Mesodermal cell (in vitro differentiated cells): ENCODE measurements at regions not wholly inside any gene's neighbourhood (a gene's known extent, or its start where the extent isn't known, plus 50 kb on each side); places are given as distances from the start of the nearest gene placed in this dataset.

Experiments
- H3K27ac ChIP-seq: 2 replicates; pipeline ENCODE4 v1.7.0; 2013; ENCODE audit warnings: mild to moderate bottlenecking, low read depth, low read length, moderate library complexity; ENCODE audit not compliant: severe bottlenecking
- H3K36me3 ChIP-seq: 2 replicates; pipeline ENCODE4 v1.7.1; 2013; ENCODE audit warnings: mild to moderate bottlenecking, low read length, moderate library complexity; ENCODE audit not compliant: control insufficient read depth, insufficient read depth
- H3K4me1 ChIP-seq: one replicate; pipeline ENCODE4 v1.7.1; 2013; ENCODE audit warnings: mild to moderate bottlenecking, low read length; ENCODE audit not compliant: insufficient read depth, control insufficient read depth, poor library complexity, severe bottlenecking
- H3K4me3 ChIP-seq: 2 replicates; pipeline ENCODE4 v1.7.0; 2013; ENCODE audit warnings: low read length, control low read depth, mild to moderate bottlenecking; ENCODE audit not compliant: insufficient read depth, poor library complexity, severe bottlenecking; ENCODE audit errors: extremely low read depth
- H3K9me3 ChIP-seq: 2 replicates; pipeline ENCODE4 v1.7.1; 2013; ENCODE audit warnings: mild to moderate bottlenecking, low read length, moderate library complexity; ENCODE audit not compliant: control insufficient read depth
- WGBS, 2 experiments: methylation state at CpG; one replicate each; pipeline ENCODE4 v1.1.5; 2013; ENCODE audit warnings: missing lambda C conversion rate in 2 of 2; ENCODE audit not compliant: insufficient coverage in 2 of 2; 5-methylcytosine and 5-hydroxymethylcytosine counted together

- 100% methylated on average over 1 of the region's 3 CpGs; no CpG with 5 or more reads in 1 of the 2 experiments for WGBS, 2 experiments
- Histone ChIP-seq H3K27ac (no peak overlapping the region), H3K36me3 (no peaks in the 10 kb centered on the region), H3K4me3 (no peak overlapping the region), H3K9me3 (no peaks in the 10 kb centered on the region), H3K4me1 (no peaks in the 10 kb centered on the region)
Observed at GRCh38 chr22:22346401-22347107, 102.0 kb downstream of the VPREB1 start.

GRCh38 chr22:22348127-22348814 is 103.7 kb downstream of the VPREB1 start:
- no peak overlapping the region for H3K27ac ChIP-seq
- 43 to 50% methylated on average over 5 of the region's 5 CpGs for WGBS, 2 experiments

GRCh38 chr22:22348815-22349454 is 104.3 kb downstream of the VPREB1 start:
- Histone ChIP-seq H3K9me3 (no peaks in the 10 kb centered on the region), H3K4me3 (no peak overlapping the region), H3K27ac (no peak overlapping the region), H3K36me3 (no peaks in the 10 kb centered on the region), H3K4me1 (no peaks in the 10 kb centered on the region)
- 84 to 85% methylated on average over 5 to 6 of the region's 6 CpGs for WGBS, 2 experiments

More at GRCh38 chr22:22348127-22348814, 103.7 kb downstream of the VPREB1 start:
- Histone ChIP-seq H3K36me3 (no peaks in the 10 kb centered on the region), H3K4me3 (no peak overlapping the region), H3K9me3 (no peaks in the 10 kb centered on the region), H3K4me1 (no peaks in the 10 kb centered on the region)

- WGBS, 2 experiments = 43 to 63% methylated on average over 1 of the region's 3 CpGs
- no peaks in the 10 kb centered on the region for H3K36me3 ChIP-seq
- H3K4me3 ChIP-seq = no peak overlapping the region
- H3K9me3 ChIP-seq = no peaks in the 10 kb centered on the region
- no peak overlapping the region for H3K27ac ChIP-seq
- no peaks in the 10 kb centered on the region for H3K4me1 ChIP-seq
Observed at GRCh38 chr22:22349455-22349836, 104.9 kb downstream of the VPREB1 start.

- Histone ChIP-seq H3K4me1 (no peaks in the 10 kb centered on the region), H3K9me3 (no peaks in the 10 kb centered on the region), H3K4me3 (no peak overlapping the region), H3K27ac (no peak overlapping the region), H3K36me3 (no peaks in the 10 kb centered on the region)
- 74 to 88% methylated on average over 3 of the region's 3 CpGs for WGBS, 2 experiments
Observed at GRCh38 chr22:22351366-22351765, 106.8 kb downstream of the VPREB1 start.

DNA sequence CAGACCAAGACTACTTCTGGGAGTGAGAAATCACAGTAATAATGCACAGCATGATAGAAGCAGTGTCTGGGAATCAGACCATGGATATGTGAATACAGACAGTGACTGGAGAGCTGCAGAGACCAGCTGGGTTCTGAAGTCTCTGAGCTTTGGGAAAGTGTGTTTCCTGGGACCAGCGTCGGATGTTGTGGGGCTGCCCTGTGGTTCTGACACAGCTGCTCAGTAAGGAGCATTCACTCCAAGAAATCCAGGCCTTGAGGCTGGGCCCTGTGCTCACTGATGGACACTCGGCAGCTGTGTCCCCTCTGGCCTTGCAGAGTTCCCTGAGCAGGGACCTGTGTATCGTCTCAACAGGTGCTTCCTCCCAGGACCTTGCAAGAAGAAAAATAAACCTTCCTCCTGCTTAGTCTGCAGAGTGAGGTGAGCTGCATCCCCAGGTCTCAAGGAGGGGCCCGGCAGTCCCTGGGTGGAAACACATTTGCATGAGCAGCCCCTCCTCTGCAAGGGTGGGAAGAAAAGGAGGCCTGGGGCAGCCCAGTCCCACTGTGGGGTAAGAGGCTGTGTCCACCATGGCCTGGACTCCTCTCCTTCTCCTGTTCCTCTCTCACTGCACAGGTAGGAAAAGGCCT is 107.9 kb downstream of the VPREB1 start:
- Histone ChIP-seq H3K9me3 (no peaks in the 10 kb centered on the region), H3K27ac (no peak overlapping the region)
- 58 to 62% methylated on average over 3 of the region's 5 CpGs for WGBS, 2 experiments

DNA sequence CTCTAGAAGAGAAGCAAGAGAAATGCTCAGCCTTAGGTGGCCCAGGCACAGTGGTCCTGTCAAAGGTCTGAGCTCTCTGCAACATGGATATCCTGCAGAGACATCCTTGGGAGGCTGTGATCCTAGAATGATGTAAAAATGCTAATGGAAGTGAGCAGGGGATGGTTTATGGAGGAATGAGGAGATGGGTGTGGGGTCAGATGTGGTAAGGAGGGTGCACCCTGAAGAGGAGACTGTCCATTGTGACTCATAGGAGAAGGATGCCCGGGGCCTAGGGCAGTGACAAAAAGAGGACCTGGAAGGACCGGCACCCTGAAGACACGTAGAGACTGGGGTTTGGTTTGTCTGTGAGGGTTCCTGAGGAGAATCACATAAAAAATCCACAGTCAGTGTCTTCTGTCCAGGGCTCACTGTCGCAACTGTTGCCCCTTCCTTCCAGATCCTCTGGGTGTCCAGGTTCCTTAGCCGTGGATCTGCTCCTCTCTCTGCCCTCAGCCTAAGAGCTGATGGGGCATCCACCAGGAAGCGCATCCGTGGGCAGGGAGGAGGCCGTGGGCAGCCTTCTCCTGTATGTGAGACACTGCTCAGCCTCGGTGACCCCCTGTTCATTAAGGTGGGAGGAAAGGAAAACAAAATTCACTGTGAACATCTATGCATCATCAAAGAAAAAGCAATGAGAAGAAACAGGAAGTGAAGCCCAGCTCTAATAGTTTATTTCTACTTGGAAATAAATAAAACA is 110.7 kb downstream of the VPREB1 start:
- H3K4me3 ChIP-seq = no peak overlapping the region
- H3K27ac ChIP-seq = no peak overlapping the region
- H3K36me3 ChIP-seq = no peaks in the 10 kb centered on the region
- peaks cover 4% of the 10 kb centered on the region for H3K4me1 ChIP-seq
- WGBS, 2 experiments = 83 to 89% methylated on average over 5 to 6 of the region's 9 CpGs
- H3K9me3 ChIP-seq = no peaks in the 10 kb centered on the region

More for the DNA sequence above, 107.9 kb downstream of the VPREB1 start:
- Histone ChIP-seq H3K36me3 (no peaks in the 10 kb centered on the region), H3K4me3 (no peak overlapping the region), H3K4me1 (peaks cover 4% of the 10 kb centered on the region)

- no peak overlapping the region for H3K27ac ChIP-seq
- no peaks in the 10 kb centered on the region for H3K9me3 ChIP-seq
- H3K4me3 ChIP-seq = no peak overlapping the region
- WGBS, 2 experiments = 14 to 21% methylated on average over 9 of the region's 14 CpGs
- H3K4me1 ChIP-seq = peaks cover 4% of the 10 kb centered on the region
- no peaks in the 10 kb centered on the region for H3K36me3 ChIP-seq
Observed at GRCh38 chr22:22357024-22357883, 112.7 kb downstream of the VPREB1 start.

DNA sequence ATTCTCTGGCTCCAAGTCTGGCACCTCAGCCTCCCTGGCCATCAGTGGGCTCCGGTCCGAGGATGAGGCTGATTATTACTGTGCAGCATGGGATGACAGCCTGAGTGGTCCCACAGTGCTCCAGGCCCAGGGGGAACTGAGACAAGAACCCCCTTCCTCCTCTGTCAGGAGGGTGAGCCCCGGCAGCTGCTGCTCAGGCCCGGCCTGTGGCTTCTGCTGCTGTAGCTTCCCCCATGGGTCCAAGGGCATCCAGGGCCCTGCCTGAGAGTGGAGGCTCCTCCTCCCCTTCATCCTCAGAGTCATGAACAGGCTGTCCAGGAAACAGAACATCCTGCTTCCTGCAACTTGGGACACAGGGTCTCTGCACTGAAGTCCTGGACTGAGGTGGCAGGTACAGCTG is 113.6 kb downstream of the VPREB1 start:
- H3K4me3 ChIP-seq = no peak overlapping the region
- no peaks in the 10 kb centered on the region for H3K36me3 ChIP-seq
- 88% methylated on average over 2 of the region's 4 CpGs; no CpG with 5 or more reads in 1 of the 2 experiments for WGBS, 2 experiments

More for the DNA sequence above, 113.6 kb downstream of the VPREB1 start:
- Histone ChIP-seq H3K4me1 (peaks cover 4% of the 10 kb centered on the region), H3K27ac (no peak overlapping the region), H3K9me3 (no peaks in the 10 kb centered on the region)
